GM12865 (cell line): ENCODE measurements at regions not wholly inside any gene's neighbourhood (a gene's known extent, or its start where the extent isn't known, plus 50 kb on each side); places are given as distances from the start of the nearest gene placed in this dataset.

Experiments used
- DNase-seq: peaks from one replicate; pipeline ENCODE4 v3.0.0; 2010; ENCODE audit warnings: low read depth
- H3K4me3 ChIP-seq: 2 replicates; pipeline ENCODE4 v1.5.1; 2011; ENCODE audit warnings: mild to moderate bottlenecking, low read depth, low read length, control low read depth
- TF ChIP-seq, protein P1 (sequence below): IDR thresholded peaks from 2 replicates; pipeline ENCODE4 v1.5.1; 2011; ENCODE audit warnings: low read length, control low read depth, low read depth, inconsistent platforms; ENCODE audit not compliant: insufficient read depth; ENCODE audit errors: missing control alignments

DNA sequence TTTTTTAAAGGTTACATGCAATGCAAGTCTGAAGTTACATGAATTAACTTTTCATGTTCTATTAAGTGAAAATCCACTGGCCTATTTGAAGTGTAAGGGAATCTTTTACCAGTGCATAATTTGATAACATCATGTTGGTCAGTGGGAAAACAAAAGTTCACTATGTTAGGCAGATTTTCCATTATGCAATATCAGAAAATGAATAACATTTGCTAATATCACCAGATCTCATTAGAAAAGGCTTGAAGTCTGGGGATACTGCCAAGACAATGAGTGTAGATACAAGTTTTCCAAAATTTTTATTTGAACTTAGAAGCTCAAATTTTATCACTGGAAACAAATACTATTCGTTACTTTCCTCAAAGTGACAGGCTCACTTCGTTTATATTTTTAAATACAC is 296.4 kb upstream of the CDH4 start:
- DNase-seq, result no peak
- TF ChIP-seq, protein P1, sequence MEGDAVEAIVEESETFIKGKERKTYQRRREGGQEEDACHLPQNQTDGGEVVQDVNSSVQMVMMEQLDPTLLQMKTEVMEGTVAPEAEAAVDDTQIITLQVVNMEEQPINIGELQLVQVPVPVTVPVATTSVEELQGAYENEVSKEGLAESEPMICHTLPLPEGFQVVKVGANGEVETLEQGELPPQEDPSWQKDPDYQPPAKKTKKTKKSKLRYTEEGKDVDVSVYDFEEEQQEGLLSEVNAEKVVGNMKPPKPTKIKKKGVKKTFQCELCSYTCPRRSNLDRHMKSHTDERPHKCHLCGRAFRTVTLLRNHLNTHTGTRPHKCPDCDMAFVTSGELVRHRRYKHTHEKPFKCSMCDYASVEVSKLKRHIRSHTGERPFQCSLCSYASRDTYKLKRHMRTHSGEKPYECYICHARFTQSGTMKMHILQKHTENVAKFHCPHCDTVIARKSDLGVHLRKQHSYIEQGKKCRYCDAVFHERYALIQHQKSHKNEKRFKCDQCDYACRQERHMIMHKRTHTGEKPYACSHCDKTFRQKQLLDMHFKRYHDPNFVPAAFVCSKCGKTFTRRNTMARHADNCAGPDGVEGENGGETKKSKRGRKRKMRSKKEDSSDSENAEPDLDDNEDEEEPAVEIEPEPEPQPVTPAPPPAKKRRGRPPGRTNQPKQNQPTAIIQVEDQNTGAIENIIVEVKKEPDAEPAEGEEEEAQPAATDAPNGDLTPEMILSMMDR, result no peak
- H3K4me3 ChIP-seq, result no peak overlapping the region

DNA sequence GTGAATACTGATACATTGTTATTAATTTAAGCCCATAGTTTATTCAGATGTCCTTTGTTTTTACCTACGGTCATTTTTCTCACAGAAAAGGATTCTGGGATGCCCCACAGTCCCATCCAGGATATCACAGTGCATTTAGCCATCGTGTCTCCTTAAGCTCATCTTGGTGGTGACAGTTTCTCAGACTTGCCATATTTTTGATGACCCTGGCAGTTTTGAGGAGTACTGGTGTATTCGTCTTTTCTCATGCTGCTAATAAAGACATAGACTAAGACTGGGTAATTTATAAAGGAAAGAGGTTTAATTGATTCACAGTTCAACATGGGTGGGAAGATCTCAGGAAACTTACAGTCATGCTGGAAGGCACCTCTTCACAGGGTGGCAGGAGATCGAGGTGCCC is 295.9 kb upstream of the CDH4 start:
- no peak for DNase-seq
- no peak overlapping the region for H3K4me3 ChIP-seq
- TF ChIP-seq, protein P1, result no peak

DNA sequence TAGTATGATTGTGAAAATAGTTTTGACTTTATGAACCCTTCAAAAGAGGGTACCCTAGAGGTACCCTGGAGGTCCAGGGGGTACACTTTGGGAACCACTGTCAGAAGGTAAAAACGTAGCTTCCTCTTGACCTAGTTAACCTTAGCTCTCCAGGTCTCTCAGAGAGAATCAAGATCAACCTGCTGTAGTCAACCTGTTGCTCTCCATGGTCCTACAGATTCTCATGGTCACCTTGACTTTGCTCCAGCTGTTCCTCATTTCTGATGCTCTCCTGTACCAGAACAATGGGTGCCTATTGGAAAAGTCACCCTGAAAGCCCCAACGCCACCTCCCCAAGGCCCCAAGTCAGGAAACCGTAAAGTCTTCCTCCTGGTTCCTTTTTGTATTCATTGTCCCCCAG is 294.4 kb upstream of the CDH4 start:
- no peak for DNase-seq
- no peak overlapping the region for H3K4me3 ChIP-seq
- TF ChIP-seq, protein P1, result no peak

DNA sequence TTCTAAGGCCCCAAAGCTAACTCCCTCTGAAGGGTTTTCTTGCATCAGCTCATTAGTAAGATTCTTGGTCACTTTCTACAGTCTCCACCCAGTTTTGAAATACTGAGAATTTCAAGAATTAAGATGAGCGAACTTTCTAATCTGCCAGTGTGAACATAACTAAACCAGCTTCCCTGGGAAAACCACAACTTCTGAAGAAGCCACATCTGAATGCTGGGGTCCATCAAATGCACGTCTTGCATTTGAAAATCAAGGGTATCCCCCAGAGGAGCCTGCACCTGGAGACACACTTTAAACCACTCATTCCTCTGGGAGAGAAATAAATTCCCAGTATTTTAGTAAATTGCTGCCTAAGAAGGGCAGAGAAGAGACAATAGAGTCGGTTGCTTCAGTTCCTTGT is 292.1 kb upstream of the CDH4 start:
- DNase-seq, result no peak
- TF ChIP-seq, protein P1, result no peak
- H3K4me3 ChIP-seq, result no peak overlapping the region

DNA sequence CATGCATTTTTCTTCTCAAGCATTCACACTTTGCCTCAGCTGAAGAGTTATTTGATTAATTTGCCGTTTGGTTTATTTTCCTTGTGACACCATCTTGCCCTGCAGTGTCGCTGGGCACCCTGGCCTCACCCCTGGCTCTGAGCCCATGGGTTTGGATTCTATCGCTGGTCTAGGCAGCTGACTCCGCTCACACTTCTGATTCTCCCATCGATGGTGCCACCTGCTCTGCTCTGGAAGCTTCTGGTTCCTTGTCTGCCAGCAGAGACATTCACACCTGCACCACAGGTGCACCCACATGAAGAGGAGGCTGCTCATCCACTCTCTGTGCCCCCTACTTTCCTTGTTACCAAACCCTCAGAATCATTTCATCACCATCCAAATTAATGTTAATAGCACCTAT is 291.6 kb upstream of the CDH4 start:
- DNase-seq, result no peak
- H3K4me3 ChIP-seq, result no peak overlapping the region
- TF ChIP-seq, protein P1, result no peak

DNA sequence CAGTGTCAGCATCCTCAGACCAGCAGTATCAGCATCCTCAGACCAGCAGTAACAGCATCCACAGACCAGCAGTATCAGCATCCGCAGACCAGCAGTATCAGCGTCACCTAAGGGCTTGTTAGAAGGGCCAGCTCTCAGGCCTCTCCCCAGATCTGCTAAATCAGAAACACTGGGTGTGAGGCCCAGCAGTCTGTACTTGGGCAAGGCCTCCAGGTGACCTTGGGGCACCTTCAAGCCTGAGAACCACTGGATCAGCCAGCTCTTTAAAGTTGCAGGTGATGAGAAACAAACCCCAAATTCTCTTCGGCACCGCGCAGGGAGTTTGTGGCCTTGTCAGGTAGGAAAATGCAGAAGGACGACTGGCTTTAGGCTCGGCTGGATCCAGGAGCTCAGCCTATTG is 290.5 kb upstream of the CDH4 start:
- no peak overlapping the region for H3K4me3 ChIP-seq
- TF ChIP-seq, protein P1, result no peak
- DNase-seq, result no peak

DNA sequence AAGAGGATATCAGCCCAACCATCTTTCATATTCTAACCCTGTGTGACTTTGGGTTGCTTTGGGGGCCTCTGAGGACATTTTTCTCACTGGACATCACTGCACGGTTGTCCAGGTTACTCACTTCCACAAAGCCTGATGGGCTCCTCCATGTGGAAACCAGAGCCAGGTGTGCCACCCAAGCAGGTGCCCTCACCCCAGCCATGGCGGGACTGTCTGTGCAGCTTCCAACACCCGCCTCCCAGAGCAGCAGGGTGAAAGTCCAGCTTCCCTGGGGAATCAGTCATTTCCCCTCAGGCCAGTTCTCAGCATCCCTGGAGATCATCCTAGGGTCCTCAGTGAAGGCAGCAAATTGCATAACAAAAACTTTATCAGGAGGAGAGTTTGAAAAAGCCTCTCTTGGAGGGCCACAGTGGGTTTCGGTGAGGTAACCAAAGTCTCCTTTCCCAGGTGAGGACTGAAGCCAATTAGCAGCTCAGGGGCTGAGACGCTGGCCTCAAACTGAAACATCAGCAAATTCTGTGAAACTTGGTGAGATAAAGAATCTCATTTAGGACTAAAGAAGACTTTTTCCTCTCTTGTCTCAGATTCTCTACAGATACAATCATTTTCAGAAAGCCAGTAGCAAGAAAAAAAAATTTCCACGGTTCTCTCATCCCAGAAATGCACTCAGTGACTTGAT is 289.6 kb upstream of the CDH4 start:
- no peak for DNase-seq
- TF ChIP-seq, protein P1, result no peak
- no peak overlapping the region for H3K4me3 ChIP-seq
